AML-193 (cell line): ENCODE measurements at regions not wholly inside any gene's neighbourhood (a gene's known extent, or its start where the extent isn't known, plus 50 kb on each side); places are given as distances from the start of the nearest gene placed in this dataset.

Experiments used
- DNase-seq, 2 experiments: peaks; one replicate each; lab custom pipeline; 2025; lab: John Stamatoyannopoulos, UW

- DNase-seq: no peak
Measured at GRCh38 chr1:218772575-218772974, 401.1 kb upstream of the LYPLAL1 start.

DNA sequence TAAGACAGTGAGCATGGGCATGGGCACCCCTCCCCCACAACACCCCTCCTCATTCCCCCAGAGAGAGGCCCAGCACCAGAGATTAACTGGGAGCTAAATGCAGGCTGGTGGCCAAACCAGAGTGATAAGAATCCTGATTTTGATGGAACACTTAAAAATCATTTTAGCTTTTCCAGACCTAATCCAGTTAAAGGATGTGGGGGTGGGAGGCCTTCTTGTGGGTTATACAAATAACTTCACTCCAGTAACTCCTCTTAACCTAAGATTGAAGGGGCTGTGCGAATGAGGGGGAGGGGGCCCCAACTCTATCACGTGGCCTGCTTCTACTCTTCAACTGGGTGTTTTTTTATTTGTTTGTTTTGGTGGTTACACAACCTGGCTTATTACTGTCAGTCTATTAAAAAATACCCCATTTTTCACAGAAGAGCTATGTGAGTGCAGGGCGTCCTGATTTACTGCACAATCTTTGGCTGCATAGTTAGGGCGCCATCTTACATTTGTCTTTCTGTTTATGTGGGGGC lies 398.1 kb upstream of the LYPLAL1 start:
- no peak for DNase-seq

DNA sequence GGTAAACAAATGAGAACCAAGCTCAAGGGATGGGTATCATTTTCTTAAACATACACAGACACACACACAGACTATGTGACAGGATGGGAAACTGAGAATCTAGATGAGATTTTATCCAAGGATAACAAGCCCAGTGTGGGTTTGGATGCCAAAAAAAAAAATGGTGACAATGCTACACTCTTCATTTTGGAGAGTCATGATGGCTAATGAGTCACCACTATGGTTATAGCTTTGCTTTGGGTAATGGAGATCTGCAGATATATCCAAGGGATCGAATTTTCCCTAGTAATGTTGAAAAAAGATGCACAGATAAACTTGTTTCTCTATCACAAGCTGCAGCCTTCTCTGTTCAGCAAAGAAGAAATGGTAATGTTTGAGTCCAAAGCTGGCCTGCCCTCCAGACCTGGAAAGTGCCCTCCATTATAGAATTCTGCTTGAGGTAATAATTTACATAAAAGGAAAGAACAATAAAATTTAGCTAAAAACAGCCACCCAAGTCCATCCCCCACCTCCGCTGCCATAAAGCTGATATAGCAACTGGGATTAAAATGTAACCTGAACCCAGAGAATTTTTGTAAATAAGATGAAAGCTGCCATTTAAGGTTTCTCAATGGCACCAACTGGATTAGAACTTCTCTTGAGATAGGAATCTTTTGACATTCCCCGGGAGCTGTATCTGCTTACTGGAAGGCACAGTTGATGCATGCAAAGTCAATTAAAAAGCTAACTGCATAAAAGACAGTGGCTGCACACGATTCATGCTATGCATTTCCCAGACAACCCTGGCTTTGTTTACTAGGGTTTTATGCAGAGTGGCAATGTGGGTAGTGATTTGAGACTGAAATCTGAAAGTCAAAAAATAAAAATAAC lies 395.2 kb upstream of the LYPLAL1 start:
- DNase-seq: no peak

GRCh38 chr1:218779341-218780100 lies 394.2 kb upstream of the LYPLAL1 start:
- no peak for DNase-seq

DNA sequence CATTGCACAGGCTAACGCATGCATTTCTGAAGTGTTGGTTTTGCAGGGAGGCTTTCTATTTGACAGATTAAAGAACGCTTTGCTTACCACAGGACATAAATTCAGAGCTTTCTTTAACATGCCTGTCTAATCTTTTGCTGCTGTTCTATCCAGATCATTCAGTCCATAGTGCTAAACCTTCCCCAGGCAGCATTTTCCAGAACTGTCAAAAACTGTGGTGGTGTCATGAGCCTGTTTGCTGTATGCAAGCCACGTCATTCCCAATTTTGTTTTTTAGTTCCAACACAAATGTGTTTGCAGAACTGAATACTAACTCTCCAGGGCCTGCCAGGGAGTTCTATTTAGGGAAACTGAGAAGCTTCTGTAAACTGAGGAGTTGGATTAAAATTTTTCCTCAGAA lies 390.5 kb upstream of the LYPLAL1 start:
- no peak for DNase-seq

GRCh38 chr1:218783916-218784315 lies 389.8 kb upstream of the LYPLAL1 start:
- DNase-seq: no peak

- DNase-seq: no peak
Measured at GRCh38 chr1:218785928-218786327, 387.8 kb upstream of the LYPLAL1 start.

GRCh38 chr1:218787826-218788225 lies 385.9 kb upstream of the LYPLAL1 start:
- no peak for DNase-seq

- no peak for DNase-seq
Measured at GRCh38 chr1:218796773-218797172, 376.9 kb upstream of the LYPLAL1 start.

DNA sequence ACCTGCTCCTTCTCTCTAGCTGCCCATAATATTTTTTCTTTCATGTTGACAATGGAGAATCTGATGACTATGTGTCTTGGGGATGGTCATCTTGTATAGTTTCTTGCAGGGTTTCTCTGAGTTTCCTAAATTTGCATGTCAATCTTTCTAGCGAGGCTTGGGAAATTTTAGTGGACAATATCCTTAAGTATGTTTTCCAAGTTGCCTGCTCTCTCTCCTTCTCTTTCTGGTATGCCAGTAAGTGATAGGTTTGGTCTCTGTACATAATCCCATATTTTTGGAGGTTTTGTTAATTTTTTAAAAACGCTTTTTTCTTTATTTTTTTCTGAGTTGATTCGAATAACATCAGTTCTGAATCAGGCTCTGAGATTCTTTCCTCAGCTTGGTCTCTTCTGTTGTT lies 370.9 kb upstream of the LYPLAL1 start:
- DNase-seq: no peak

DNA sequence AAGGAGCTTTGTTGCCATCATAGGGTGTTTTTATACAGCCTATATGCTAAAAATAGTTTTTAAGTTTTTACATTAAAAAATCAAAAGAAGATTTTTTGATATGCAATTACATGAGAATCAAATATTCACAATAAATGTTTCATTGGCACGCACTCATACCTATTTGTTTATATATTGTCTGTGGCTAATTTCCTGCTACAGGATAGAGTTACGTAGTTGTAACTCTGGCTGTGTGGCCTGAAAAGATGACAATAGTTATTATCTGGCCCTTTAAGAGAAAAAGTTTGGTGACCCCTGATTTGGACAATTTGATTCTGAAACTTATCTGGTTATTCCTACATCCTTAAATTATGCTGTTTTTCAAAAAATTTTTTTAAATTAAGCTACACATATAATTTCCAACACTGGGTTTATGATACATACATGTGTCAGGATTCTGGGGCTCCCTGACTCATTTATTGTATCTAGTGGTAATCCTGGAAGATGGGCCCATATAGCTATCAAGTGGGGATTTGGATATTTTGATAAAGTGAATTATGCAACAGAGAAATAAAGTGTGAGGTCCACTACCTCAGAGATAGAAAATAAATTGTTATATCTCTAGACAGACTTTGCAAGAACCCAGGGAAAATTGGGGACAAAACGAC lies 370.2 kb upstream of the LYPLAL1 start:
- DNase-seq: no peak

- DNase-seq: no peak
Measured at GRCh38 chr1:218804014-218804785, 369.5 kb upstream of the LYPLAL1 start.

DNA sequence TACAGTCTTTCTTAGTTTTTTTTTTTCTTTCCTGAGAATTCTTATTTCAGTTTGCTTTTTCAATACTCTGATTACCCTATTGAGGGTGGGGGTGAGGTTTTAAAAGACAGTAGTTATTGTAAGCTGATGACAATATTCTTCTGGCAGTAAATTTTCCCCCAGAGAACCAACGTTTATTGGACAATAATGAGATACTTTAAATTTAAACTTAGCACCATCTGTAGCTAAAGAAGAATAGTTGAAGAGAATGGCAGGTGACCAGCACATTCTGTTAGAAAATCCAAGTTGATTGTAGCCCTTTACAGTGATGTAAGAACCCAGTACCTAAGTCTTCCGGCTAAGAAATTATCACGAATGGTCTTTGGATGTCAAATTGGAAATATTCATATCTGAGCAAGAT lies 364.6 kb upstream of the LYPLAL1 start:
- no peak for DNase-seq

DNA sequence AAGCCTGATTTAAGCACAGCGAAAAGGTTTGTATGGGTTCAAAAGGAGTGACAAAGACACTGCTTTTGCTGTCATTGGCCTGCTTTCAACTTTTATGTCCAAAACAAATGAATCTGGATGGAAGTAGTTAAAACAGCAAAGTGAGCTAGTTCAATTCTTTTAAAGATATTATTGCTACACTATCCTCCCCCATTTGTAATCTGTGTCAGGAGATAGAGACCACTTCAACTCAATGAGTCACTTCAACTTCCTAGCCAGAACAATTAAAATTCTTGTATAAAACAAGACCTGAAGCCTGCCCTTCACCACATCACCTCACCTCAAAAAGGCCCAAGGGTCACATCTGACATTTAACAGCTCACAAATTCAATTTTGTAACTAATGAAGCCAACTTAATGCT lies 364.1 kb upstream of the LYPLAL1 start:
- DNase-seq: no peak

- no peak for DNase-seq
Measured at GRCh38 chr1:218810306-218810705, 363.4 kb upstream of the LYPLAL1 start.

- no peak for DNase-seq
Measured at GRCh38 chr1:218811497-218811896, 362.2 kb upstream of the LYPLAL1 start.

DNA sequence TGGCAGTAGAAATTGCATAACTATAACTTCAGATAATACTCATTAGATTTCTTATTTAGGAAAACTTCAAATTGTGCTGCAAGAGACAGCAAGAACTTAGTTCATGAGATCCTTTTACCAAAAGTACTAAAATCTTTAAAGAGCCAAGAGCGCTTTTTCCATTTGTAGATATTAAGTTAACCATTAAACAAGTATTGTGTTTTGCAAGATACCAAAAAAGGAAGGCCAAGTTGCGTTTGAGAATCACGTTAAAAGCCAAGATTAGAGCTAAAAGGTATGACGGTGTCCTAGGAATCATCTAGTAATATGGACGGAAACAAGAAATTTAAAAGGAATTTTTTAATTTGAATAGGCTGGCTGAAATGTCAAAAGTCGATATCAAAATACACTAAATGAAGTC lies 361.3 kb upstream of the LYPLAL1 start:
- DNase-seq: no peak

- no peak for DNase-seq
Measured at GRCh38 chr1:218813237-218813636, 360.4 kb upstream of the LYPLAL1 start.

DNA sequence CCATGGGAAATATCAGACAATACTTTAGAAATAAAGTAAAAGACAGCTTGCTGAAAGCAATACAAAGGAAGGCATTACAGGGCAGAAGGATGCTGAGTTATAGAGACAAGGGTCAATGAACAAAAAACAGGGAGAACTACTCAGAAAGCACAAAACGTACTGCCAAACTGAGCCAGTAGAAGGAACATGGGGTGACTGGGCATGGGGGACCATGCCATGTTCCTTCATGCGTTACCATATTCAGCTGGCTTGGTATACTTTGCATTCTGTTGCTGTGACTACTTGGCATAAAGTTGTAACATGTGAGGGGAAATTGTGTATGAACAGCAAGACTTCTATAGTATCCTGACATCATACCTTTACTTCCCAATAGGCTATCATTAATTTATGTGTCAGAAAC lies 358.6 kb upstream of the LYPLAL1 start:
- no peak for DNase-seq

- no peak for DNase-seq
Measured at GRCh38 chr1:218817071-218817470, 356.6 kb upstream of the LYPLAL1 start.

DNA sequence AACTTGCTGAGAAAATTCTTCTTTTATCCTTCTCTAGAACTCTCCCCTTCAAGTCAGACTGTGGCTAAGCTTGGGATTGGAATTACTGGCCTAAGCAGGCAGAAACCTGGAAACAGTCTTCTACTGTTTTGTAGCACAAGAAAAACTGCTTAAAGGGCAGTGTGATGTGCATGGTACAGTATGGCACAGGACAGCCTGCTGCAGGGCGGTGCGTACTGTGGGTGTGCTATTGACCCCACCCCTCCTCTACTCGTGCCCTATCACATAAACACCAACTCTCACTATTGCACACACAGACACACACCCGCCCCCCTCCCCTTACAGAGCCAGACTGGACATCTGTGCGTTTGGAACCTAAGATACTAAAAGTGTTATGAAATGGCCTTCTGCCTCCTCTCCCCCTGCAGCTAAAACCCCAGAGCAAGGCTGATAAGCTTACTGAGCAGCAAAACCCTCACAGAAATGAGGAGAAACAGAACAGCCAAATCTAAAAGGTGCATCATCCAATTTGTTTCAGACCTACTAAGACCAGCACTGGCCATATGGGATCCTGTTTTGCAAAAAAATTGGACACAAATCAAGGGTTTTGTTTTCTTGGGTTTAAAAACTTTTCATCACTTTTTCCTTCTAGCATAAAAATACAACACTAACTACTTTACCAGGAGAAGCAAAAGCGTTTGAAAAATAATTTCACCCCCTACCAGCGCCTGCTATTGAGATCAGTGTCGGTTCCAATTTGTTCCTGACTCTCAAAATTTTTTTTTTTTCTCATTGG lies 355.8 kb upstream of the LYPLAL1 start:
- DNase-seq: no peak
